ENCODE measurements at regions not wholly inside any gene's neighbourhood (a gene's known extent, or its start where the extent isn't known, plus 50 kb on each side); places are given as distances from the start of the nearest gene placed in this dataset.

DNA sequence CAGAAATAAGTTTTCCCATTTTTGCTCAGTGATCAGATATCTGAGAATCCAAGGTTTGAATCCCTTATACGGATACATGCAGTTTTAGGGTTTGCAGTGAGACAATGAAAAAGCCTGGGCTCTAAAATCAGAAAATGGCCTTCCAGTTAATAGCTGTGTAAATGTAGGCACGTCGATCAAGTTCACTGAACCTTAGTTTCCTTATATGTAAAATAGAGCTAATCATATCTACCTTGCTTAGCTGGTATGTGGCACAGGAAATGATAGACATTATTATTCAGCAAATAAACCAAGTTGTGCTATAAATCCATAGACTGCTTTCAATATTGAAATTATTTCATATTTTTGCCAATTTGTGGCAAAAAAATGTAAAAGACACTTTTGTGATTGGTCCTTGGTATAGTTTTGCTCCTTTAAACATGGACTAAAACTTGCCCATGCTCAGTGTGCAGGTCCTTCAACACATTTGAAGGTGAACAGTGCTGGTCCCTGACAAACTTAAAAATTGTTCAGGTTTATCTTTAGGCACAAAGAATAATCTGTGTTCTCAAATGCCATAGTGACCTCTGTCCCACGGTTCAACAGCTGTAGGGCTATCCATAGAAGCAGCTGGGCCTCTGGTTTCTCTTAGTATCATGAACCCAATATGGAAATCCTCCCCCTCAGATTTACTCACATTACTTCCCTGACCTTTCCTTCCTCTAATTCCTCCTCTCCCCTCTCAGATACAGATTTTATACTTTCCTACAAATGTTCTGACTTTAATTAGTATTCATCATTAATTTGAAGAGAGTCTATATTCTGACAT lies 51.0 kb downstream of the CCDC54 start:
- Histone ChIP-seq H3K9me3 (ENCODE audit: control insufficient read depth in 1 of 2, low read length in 2 of 2) (no peaks in the 10 kb centered on the region), H3K4me3 (ENCODE audit: low read depth in 1 of 2, low read length in 2 of 2) (no peak overlapping the region), H3K36me3 (ENCODE audit: control insufficient read depth in 1 of 2, insufficient read depth in 2 of 2, low read length in 2 of 2) (no peaks in the 10 kb centered on the region), H3K4me1 (ENCODE audit: control insufficient read depth in 1 of 2, insufficient read depth in 2 of 2, low read length in 2 of 2) (peaks cover 7 to 10% of the 10 kb centered on the region in 2 donors), H3K27ac (ENCODE audit: low read length) (no peak overlapping the region), H3K27me3 (ENCODE audit: low read depth, low read length) (no peaks in the 10 kb centered on the region)

DNA sequence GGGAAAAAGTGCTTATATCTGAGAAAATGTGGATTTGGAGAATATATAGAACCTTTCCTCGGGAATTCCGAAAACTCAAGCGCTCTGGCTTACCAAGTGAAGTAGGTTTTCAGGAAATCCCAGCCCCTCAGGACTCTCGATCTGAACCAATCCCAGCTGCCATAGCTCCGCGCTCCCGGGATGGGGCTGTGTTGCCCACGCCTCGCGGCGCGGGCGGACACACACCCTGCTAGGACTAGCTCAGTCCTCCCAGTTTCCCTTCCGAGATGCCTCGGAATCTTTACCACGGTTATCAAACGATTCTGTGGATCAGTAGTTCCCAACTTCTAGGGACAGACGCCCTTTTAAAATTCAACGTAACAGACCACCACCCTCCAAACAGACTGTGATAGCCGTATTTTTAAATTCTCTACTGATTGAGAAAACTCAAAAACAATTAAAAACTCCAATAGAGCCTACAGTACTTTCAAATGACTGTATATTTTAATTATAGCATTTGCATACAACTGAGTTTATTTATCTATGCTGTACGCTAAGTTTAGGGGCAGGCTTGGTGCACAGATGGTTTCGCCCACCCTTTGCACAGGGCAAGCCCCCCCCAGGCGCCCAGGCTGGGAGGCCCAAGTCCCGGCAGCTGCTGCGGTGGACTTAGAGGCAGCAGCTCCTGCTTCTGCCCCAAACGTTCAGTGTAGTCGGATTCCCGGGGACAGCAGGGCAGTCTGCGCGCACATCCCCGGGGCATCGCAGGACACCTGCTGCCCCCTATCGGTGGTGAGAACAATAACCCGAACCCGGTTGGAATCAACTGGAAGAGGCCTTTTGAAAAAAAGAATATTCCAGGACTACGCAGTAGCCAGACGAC lies 52.3 kb downstream of the CCDC54 start:
- Histone ChIP-seq H3K4me3 (ENCODE audit: low read depth in 1 of 2, low read length in 2 of 2) (peak overlapping the region; percentile 62 to 76), H3K27me3 (ENCODE audit: low read depth, low read length) (no peaks in the 10 kb centered on the region), H3K9me3 (ENCODE audit: control insufficient read depth in 1 of 2, low read length in 2 of 2) (no peaks in the 10 kb centered on the region), H3K27ac (ENCODE audit: low read length) (peak overlapping the region; percentile 78), H3K36me3 (ENCODE audit: control insufficient read depth in 1 of 2, insufficient read depth in 2 of 2, low read length in 2 of 2) (no peaks in the 10 kb centered on the region), H3K4me1 (ENCODE audit: control insufficient read depth in 1 of 2, insufficient read depth in 2 of 2, low read length in 2 of 2) (peaks cover 7 to 10% of the 10 kb centered on the region in 2 donors)

DNA sequence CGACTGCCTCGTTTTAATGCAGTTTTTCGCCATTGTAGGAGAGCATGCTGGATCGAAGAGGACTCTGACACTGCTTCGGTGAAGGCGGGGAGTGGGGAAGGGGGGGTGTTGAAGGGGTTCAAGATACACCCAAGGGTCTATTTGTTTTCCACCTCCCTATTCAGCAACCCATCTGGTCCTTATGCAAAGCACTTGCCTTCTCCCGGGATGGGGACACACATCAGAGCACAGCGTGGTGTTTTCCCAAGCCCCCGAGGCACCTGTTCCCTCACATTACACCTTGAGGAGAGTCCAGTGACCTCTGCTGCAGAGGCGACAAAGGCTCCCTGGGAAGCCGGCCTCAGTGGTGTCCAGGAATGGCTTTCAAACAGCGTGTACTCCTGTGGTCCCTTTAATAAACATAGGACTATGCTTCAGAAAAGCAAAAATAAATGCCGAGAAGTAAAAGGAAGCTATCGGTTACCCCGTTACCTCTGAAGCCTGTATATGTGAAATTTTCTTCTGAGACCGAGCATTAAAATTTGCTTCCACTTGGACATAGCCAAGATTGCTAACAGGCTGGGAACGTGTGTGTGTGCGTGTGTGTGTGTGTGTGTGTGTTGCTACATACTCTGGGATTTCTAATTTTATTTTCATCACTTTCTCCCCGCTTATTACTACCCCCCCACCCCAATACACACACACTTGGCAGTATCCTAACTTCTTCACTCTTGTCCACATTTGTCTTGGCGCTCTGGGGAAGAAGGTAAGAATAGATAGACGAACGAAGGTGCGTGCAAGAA lies 53.2 kb downstream of the CCDC54 start:
- Histone ChIP-seq H3K36me3 (ENCODE audit: control insufficient read depth in 1 of 2, insufficient read depth in 2 of 2, low read length in 2 of 2) (no peaks in the 10 kb centered on the region), H3K4me1 (ENCODE audit: control insufficient read depth in 1 of 2, insufficient read depth in 2 of 2, low read length in 2 of 2) (peaks cover 7 to 10% of the 10 kb centered on the region in 2 donors), H3K27ac (ENCODE audit: low read length) (peak overlapping the region; percentile 71), H3K27me3 (ENCODE audit: low read depth, low read length) (no peaks in the 10 kb centered on the region), H3K9me3 (ENCODE audit: control insufficient read depth in 1 of 2, low read length in 2 of 2) (no peaks in the 10 kb centered on the region), H3K4me3 (ENCODE audit: low read depth in 1 of 2, low read length in 2 of 2) (peak overlapping the region; percentile 62 to 76)

- no peaks in the 10 kb centered on the region for H3K9me3 ChIP-seq (ENCODE audit: control insufficient read depth in 1 of 2, low read length in 2 of 2)
- no peaks in the 10 kb centered on the region for H3K36me3 ChIP-seq (ENCODE audit: control insufficient read depth in 1 of 2, insufficient read depth in 2 of 2, low read length in 2 of 2)
- peak overlapping the region; percentile 71 for H3K27ac ChIP-seq (ENCODE audit: low read length)
- H3K4me1 ChIP-seq (ENCODE audit: control insufficient read depth in 1 of 2, insufficient read depth in 2 of 2, low read length in 2 of 2) = peaks cover 7 to 10% of the 10 kb centered on the region in 2 donors
- H3K4me3 ChIP-seq (ENCODE audit: low read depth in 1 of 2, low read length in 2 of 2) = peak overlapping the region; percentile 62 to 76
- H3K27me3 ChIP-seq (ENCODE audit: low read depth, low read length) = no peaks in the 10 kb centered on the region
These were observed 53.7 kb downstream of the CCDC54 start for GRCh38 chr3:107430996-107431245.

GRCh38 chr3:107431246-107432012 lies 54.2 kb downstream of the CCDC54 start:
- Histone ChIP-seq H3K27ac (ENCODE audit: low read length) (peak overlapping the region; percentile 93), H3K4me1 (ENCODE audit: control insufficient read depth in 1 of 2, insufficient read depth in 2 of 2, low read length in 2 of 2) (peaks cover 7 to 10% of the 10 kb centered on the region in 2 donors), H3K9me3 (ENCODE audit: control insufficient read depth in 1 of 2, low read length in 2 of 2) (no peaks in the 10 kb centered on the region), H3K27me3 (ENCODE audit: low read depth, low read length) (no peaks in the 10 kb centered on the region), H3K36me3 (ENCODE audit: control insufficient read depth in 1 of 2, insufficient read depth in 2 of 2, low read length in 2 of 2) (no peaks in the 10 kb centered on the region), H3K4me3 (ENCODE audit: low read depth in 1 of 2, low read length in 2 of 2) (peak overlapping the region; percentile 76 to 87)

DNA sequence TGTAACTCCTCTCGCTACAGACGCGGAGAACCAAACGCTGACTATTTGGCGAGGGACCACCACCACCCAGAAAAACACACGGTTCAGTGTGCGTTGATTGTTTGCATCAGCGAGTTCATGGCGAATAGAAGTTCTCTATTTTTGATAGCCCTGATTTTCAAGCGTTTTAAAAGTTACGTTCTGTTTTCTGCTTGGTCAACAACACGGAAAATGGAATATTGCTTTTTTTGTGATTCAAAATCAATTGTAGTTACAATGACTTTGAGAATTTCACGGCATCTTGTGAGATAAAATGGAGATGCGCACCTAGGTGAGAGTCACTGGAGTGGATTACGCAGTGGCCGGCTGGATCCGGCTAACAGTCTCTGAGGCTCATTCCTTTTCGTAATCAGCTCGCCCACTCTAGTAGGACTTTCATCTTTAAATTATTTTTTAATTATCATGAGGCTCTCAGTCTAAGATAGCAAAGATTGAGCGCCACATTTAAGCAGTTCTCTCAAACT lies 54.8 kb downstream of the CCDC54 start:
- Histone ChIP-seq H3K4me1 (ENCODE audit: control insufficient read depth in 1 of 2, insufficient read depth in 2 of 2, low read length in 2 of 2) (peaks cover 7 to 10% of the 10 kb centered on the region in 2 donors), H3K9me3 (ENCODE audit: control insufficient read depth in 1 of 2, low read length in 2 of 2) (no peaks in the 10 kb centered on the region), H3K36me3 (ENCODE audit: control insufficient read depth in 1 of 2, insufficient read depth in 2 of 2, low read length in 2 of 2) (no peaks in the 10 kb centered on the region), H3K27me3 (ENCODE audit: low read depth, low read length) (no peaks in the 10 kb centered on the region), H3K4me3 (ENCODE audit: low read depth in 1 of 2, low read length in 2 of 2) (peak overlapping the region; percentile 76 to 87), H3K27ac (ENCODE audit: low read length) (peak overlapping the region; percentile 93)

- Histone ChIP-seq H3K27ac (ENCODE audit: low read length) (peak overlapping the region; percentile 93), H3K27me3 (ENCODE audit: low read depth, low read length) (no peaks in the 10 kb centered on the region), H3K4me1 (ENCODE audit: control insufficient read depth in 1 of 2, insufficient read depth in 2 of 2, low read length in 2 of 2) (peaks cover 7 to 10% of the 10 kb centered on the region in 2 donors), H3K36me3 (ENCODE audit: control insufficient read depth in 1 of 2, insufficient read depth in 2 of 2, low read length in 2 of 2) (no peaks in the 10 kb centered on the region), H3K9me3 (ENCODE audit: control insufficient read depth in 1 of 2, low read length in 2 of 2) (no peaks in the 10 kb centered on the region), H3K4me3 (ENCODE audit: low read depth in 1 of 2, low read length in 2 of 2) (peak overlapping the region; percentile 76 to 87)
These were observed 55.4 kb downstream of the CCDC54 start for GRCh38 chr3:107432646-107433045.

DNA sequence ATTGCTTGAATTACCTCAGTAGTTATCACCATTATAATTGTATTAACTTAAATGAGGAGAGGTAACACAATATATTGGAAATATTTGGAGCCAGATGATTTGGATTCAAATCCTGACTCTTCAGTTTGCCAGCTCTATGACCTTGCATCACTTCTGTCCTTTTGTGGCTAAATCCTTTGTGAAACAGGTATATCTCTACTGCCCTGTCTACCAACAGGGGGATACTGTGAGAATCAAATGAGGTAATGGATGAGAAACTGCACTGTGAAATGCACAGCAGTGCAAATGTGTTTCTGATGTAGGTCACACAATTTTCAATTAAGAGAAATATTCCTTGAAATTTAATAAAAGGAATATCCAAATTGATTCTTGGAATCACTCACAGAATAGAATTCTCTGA lies 58.8 kb downstream of the CCDC54 start:
- H3K27me3 ChIP-seq (ENCODE audit: low read depth, low read length) = no peaks in the 10 kb centered on the region
- no peaks in the 10 kb centered on the region for H3K9me3 ChIP-seq (ENCODE audit: control insufficient read depth in 1 of 2, low read length in 2 of 2)
- H3K27ac ChIP-seq (ENCODE audit: low read length) = no peak overlapping the region
- H3K36me3 ChIP-seq (ENCODE audit: control insufficient read depth in 1 of 2, insufficient read depth in 2 of 2, low read length in 2 of 2) = no peaks in the 10 kb centered on the region
- H3K4me1 ChIP-seq (ENCODE audit: control insufficient read depth in 1 of 2, insufficient read depth in 2 of 2, low read length in 2 of 2) = peaks cover 0 to 3% of the 10 kb centered on the region in 2 donors
- H3K4me3 ChIP-seq (ENCODE audit: low read depth in 1 of 2, low read length in 2 of 2) = no peak overlapping the region

GRCh38 chr3:107438671-107439070 lies 61.4 kb downstream of the CCDC54 start:
- Histone ChIP-seq H3K27me3 (ENCODE audit: low read depth, low read length) (no peaks in the 10 kb centered on the region), H3K27ac (ENCODE audit: low read length) (no peak overlapping the region), H3K9me3 (ENCODE audit: control insufficient read depth in 1 of 2, low read length in 2 of 2) (no peaks in the 10 kb centered on the region), H3K36me3 (ENCODE audit: control insufficient read depth in 1 of 2, insufficient read depth in 2 of 2, low read length in 2 of 2) (no peaks in the 10 kb centered on the region), H3K4me1 (ENCODE audit: control insufficient read depth in 1 of 2, insufficient read depth in 2 of 2, low read length in 2 of 2) (no peaks in the 10 kb centered on the region), H3K4me3 (ENCODE audit: low read depth in 1 of 2, low read length in 2 of 2) (no peak overlapping the region)

DNA sequence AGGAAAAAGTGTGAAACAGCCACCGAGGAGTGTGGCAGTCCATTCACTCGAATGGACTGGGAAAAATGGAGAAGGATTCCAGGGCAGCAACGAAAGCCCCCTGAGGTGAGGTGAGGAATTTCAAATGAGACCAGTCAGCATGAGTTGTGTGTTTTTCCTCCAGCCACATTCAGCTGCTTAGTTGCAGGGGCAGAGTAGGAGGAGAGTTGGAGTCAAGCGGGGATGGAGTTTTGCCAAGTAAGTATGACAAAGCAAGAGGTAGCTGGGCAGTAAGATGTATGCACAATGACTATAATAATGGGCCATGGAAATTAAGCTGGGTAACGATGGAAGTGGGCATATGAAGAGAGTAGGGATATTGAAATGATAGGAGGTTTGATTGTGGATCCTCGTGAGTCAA lies 64.4 kb downstream of the CCDC54 start:
- no peak overlapping the region for H3K27ac ChIP-seq (ENCODE audit: low read length)
- no peaks in the 10 kb centered on the region for H3K27me3 ChIP-seq (ENCODE audit: low read depth, low read length)
- H3K4me3 ChIP-seq (ENCODE audit: low read depth in 1 of 2, low read length in 2 of 2) = no peak overlapping the region
- no peaks in the 10 kb centered on the region for H3K4me1 ChIP-seq (ENCODE audit: control insufficient read depth in 1 of 2, insufficient read depth in 2 of 2, low read length in 2 of 2)
- no peaks in the 10 kb centered on the region for H3K36me3 ChIP-seq (ENCODE audit: control insufficient read depth in 1 of 2, insufficient read depth in 2 of 2, low read length in 2 of 2)
- no peaks in the 10 kb centered on the region for H3K9me3 ChIP-seq (ENCODE audit: control insufficient read depth in 1 of 2, low read length in 2 of 2)
